Lung (tissue), 11 donors: ENCODE measurements at regions not wholly inside any gene's neighbourhood (a gene's known extent, or its start where the extent isn't known, plus 50 kb on each side); places are given as distances from the start of the nearest gene placed in this dataset.
"Not testable (repeated sequence)": the region's sequence is repeated elsewhere in the genome, so short reads cannot be mapped to it uniquely, and the experiment has no call there.

Source experiments
- ATAC-seq: fragments of 200-7000 bp; cut with Tn5 transposase; one replicate; pipeline ENCODE4 v1.9.1; 2020; ENCODE audit warnings: moderate number of reproducible peaks; ENCODE audit not compliant: insufficient read depth, low FRiP score
- DNase-seq, 3 donors: peaks; one replicate each; pipeline ENCODE4 v3.0.0-alpha.2; 2013 to 2017
- H3K27ac ChIP-seq, 2 donors: one replicate each; pipeline ENCODE4 v1.5.1; 2013; ENCODE audit warnings: mild to moderate bottlenecking in 2 of 2, moderate library complexity in 2 of 2, control low read depth in 1 of 2, inconsistent platforms in 1 of 2, low read depth in 1 of 2, low read length in 1 of 2
- H3K27me3 ChIP-seq, 3 donors: one replicate each; pipeline ENCODE4 v1.5.1; 2013; ENCODE audit warnings: low read length in 2 of 3; ENCODE audit not compliant: control insufficient read depth in 3 of 3, insufficient read depth in 3 of 3
- H3K36me3 ChIP-seq, 4 donors: one replicate each; pipeline ENCODE4 v1.5.1; 2013; ENCODE audit warnings: low read length in 4 of 4, mild to moderate bottlenecking in 1 of 4, moderate library complexity in 1 of 4; ENCODE audit not compliant: control insufficient read depth in 4 of 4, insufficient read depth in 4 of 4
- H3K4me1 ChIP-seq, 5 donors: one replicate each; pipeline ENCODE4 v1.5.1; 2013; ENCODE audit warnings: low read length in 5 of 5, mild to moderate bottlenecking in 2 of 5, moderate library complexity in 1 of 5; ENCODE audit not compliant: control insufficient read depth in 5 of 5, insufficient read depth in 5 of 5
- H3K4me3 ChIP-seq: one replicate; pipeline ENCODE4 v1.5.1; 2013; ENCODE audit warnings: mild to moderate bottlenecking, control low read depth, moderate library complexity
- H3K9ac ChIP-seq, 2 donors: one replicate each; pipeline ENCODE4 v1.5.1; 2013; ENCODE audit warnings: low read length in 2 of 2, control low read depth in 1 of 2; ENCODE audit not compliant: insufficient read depth in 1 of 2
- H3K9me3 ChIP-seq, 4 donors: one replicate each; pipeline ENCODE4 v1.5.1; 2013; ENCODE audit warnings: low read length in 3 of 4, mild to moderate bottlenecking in 1 of 4, moderate library complexity in 1 of 4; ENCODE audit not compliant: control insufficient read depth in 4 of 4, insufficient read depth in 3 of 4
- WGBS, 2 donors: extraction: QIAGEN DNeasy Blood & Tissue Kit; methylation state at CpG; one replicate each; pipeline ENCODE4 v1.1.7; 2013; 5-methylcytosine and 5-hydroxymethylcytosine counted together
- TF ChIP-seq, protein P1 (sequence below): IDR thresholded peaks from 2 replicates; pipeline ENCODE4 v1.5.1; 2012; ENCODE audit warnings: mild to moderate bottlenecking; ENCODE audit errors: control extremely low read depth, extremely low read depth
- donor health status: control.
- donor health status: control.
- donor health status: Bipolar disorder and iron deficiency.
- donor health status: healthy.
- donor health status: DM: yes; HTN: yes; CAD: no.

DNA sequence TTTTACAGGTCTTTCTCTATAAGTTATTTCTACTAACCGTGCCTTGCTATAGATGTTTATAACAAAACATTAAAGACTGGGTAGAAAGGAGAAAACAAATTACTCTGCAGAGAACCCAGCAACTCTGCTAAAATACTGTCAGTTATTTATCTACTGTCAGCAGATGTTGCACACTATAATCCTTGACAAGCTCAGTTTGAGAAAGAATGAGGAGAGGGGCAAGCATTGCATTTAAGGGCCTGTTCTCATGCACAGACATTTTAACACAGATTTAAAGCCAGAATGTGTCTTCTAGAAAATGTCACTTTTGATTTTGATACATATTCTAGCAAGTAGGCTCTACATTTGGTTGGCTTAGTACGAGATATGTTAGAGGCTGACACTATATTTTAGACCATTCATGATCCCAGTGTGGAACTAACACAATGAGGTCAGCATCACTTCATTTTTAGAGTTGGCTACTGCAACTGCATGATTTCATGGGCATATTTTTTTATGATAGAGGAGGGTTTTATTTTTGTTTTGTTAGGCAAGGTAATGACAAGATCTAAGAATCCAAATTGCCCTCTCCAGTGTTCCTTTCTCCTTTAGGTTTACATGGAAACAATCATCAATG is 516.4 kb downstream of the ZEB2 start:
- Histone ChIP-seq H3K9ac (no peak overlapping the region), H3K4me3 (no peak overlapping the region), H3K9me3 (no peaks in the 10 kb centered on the region), H3K36me3 (peaks cover 0 to 5% (median 0%) of the 10 kb centered on the region in 4 donors), H3K4me1 (peaks cover 0 to 19% (median 0%) of the 10 kb centered on the region in 5 donors), H3K27ac (no peak overlapping the region), H3K27me3 (no peaks in the 10 kb centered on the region)
- TF ChIP-seq, protein P1, sequence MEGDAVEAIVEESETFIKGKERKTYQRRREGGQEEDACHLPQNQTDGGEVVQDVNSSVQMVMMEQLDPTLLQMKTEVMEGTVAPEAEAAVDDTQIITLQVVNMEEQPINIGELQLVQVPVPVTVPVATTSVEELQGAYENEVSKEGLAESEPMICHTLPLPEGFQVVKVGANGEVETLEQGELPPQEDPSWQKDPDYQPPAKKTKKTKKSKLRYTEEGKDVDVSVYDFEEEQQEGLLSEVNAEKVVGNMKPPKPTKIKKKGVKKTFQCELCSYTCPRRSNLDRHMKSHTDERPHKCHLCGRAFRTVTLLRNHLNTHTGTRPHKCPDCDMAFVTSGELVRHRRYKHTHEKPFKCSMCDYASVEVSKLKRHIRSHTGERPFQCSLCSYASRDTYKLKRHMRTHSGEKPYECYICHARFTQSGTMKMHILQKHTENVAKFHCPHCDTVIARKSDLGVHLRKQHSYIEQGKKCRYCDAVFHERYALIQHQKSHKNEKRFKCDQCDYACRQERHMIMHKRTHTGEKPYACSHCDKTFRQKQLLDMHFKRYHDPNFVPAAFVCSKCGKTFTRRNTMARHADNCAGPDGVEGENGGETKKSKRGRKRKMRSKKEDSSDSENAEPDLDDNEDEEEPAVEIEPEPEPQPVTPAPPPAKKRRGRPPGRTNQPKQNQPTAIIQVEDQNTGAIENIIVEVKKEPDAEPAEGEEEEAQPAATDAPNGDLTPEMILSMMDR: no peak
- WGBS, 2 donors: 86 to 88% methylated on average over 2 of the region's 2 CpGs
- peak in 2 of 3 donors; percentile 46 to 55 for DNase-seq
- ATAC-seq: no peak

DNA sequence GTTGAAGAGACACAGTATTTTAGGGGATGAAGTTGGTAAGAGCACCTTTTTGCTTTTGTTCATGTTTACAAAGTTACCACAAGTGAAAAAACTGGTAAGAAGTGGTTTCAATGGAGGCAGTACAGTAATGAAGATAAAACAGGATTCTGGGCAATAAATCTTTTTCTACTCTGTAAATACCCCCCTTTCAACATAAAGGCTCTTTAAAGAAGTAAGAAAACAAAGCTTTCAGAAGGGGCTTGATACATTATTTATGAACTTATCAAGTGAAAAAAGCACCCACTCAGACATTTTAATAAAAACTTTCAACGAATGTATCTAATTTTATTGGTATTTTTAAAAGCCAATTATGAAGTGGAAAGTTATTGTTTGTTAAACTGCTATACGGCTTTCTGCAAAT is 522.9 kb downstream of the ZEB2 start:
- Histone ChIP-seq H3K4me3 (no peak overlapping the region), H3K4me1 (peaks cover 0 to 7% (median 0%) of the 10 kb centered on the region in 5 donors), H3K9me3 (no peaks in the 10 kb centered on the region), H3K9ac (no peak overlapping the region), H3K36me3 (peaks cover 0 to 4% (median 1%) of the 10 kb centered on the region in 4 donors), H3K27ac (no peak overlapping the region), H3K27me3 (no peaks in the 10 kb centered on the region)
- 66 to 80% methylated on average over 2 of the region's 2 CpGs for WGBS, 2 donors
- ATAC-seq (no peak), DNase-seq (peak in 2 of 3 donors; percentile 23 to 26)
- TF ChIP-seq, protein P1: no peak

DNA sequence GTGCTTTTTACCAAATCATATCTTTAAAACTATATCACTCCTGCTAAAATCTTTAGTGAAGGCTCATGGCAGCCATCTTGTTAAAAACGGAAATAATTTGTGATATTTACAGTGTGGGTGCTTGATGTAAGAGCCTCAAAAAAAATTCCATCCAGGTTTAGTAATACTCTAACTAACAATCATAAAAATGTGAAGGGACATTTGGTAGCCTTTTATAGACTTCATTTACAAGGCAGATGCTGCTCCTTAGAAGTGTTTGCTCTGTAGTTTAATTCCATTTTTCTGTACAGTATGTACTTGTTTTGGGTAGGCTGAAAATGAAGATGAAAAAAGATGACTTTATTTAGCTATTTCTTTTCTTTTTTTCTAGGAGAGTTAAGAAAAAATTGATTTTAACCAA is 525.0 kb downstream of the ZEB2 start:
- no peak for DNase-seq
- Histone ChIP-seq H3K9ac (no peak overlapping the region), H3K27me3 (no peaks in the 10 kb centered on the region), H3K36me3 (peaks cover 0 to 4% (median 0%) of the 10 kb centered on the region in 4 donors), H3K27ac (no peak overlapping the region), H3K4me3 (no peak overlapping the region), H3K9me3 (no peaks in the 10 kb centered on the region), H3K4me1 (peaks cover 0 to 7% (median 0%) of the 10 kb centered on the region in 5 donors)
- no peak for ATAC-seq
- TF ChIP-seq, protein P1: no peak
- 81 to 93% methylated on average over 1 of the region's 1 CpG for WGBS, 2 donors

DNA sequence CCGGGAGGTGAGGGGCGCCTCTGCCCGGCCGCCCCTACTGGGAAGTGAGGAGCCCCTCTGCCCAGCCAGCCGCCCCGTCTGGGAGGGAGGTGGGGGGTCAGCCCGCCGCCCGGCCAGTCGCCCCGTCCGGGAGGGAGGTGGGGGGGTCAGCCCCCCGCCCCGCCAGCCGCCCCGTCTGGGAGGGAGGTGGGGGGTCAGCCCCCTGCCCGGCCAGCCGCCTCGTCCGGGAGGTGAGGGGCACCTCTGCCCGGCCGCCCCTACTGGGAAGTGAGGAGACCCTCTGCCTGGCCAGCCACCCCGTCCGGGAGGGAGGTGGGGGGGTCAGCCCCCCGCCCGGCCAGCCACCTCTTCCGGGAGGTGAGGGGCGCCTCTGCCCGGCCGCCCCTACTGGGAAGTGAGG is 528.3 kb downstream of the ZEB2 start:
- H3K36me3 ChIP-seq, H3K27me3 ChIP-seq, H3K9me3 ChIP-seq, DNase-seq, H3K27ac ChIP-seq, H3K9ac ChIP-seq, ATAC-seq, H3K4me1 ChIP-seq, H3K4me3 ChIP-seq: not testable (repeated sequence)
- WGBS, 2 donors: 96 to 99% methylated on average over 23 to 30 of the region's 30 CpGs
